ENCODE measurements at regions not wholly inside any gene's neighbourhood (a gene's known extent, or its start where the extent isn't known, plus 50 kb on each side); places are given as distances from the start of the nearest gene placed in this dataset.

DNA sequence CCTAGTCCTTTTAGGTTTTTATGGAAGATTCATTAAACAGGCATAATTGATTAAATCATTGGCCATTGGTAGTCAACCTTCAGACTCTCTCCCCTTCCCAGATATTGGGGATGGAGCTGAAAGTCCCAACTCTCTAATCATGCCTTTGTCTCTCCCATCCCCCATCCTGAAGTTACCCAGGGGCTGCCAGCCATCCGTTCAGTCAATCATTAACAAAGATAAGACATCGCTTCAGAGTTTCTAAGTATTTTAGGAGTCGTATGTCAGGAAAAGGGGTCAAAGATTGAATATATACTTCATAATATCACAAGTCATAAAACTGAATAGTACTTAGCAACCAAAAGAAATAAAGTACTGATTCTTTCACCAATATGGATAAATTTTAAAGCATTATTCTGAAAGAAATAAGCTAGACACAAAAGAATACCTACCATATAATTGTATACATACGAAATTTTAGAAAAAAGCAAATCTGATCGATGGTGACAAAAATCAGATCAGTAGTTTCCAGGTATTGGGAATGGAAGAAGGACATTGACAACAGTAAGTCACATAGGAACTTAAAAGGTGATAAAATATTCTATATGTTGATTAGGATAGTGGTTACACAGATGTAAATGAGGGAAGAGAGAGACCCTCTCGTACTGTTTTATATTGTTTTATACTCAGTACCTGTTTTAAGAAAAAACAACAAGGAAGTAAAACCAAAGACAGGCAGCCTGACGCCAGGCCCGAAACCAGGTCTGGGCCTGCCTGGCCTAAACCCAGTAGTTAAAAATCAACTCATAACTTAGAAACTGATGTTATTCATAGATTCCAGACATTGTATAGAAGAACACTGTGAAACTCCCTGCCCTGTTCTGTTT is 414.4 kb downstream of the DAD1 start:
- TF ChIP-seq, protein P1, sequence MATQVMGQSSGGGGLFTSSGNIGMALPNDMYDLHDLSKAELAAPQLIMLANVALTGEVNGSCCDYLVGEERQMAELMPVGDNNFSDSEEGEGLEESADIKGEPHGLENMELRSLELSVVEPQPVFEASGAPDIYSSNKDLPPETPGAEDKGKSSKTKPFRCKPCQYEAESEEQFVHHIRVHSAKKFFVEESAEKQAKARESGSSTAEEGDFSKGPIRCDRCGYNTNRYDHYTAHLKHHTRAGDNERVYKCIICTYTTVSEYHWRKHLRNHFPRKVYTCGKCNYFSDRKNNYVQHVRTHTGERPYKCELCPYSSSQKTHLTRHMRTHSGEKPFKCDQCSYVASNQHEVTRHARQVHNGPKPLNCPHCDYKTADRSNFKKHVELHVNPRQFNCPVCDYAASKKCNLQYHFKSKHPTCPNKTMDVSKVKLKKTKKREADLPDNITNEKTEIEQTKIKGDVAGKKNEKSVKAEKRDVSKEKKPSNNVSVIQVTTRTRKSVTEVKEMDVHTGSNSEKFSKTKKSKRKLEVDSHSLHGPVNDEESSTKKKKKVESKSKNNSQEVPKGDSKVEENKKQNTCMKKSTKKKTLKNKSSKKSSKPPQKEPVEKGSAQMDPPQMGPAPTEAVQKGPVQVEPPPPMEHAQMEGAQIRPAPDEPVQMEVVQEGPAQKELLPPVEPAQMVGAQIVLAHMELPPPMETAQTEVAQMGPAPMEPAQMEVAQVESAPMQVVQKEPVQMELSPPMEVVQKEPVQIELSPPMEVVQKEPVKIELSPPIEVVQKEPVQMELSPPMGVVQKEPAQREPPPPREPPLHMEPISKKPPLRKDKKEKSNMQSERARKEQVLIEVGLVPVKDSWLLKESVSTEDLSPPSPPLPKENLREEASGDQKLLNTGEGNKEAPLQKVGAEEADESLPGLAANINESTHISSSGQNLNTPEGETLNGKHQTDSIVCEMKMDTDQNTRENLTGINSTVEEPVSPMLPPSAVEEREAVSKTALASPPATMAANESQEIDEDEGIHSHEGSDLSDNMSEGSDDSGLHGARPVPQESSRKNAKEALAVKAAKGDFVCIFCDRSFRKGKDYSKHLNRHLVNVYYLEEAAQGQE (IDR thresholded peaks at IDR 0.05; ENCODE audit: insufficient read depth in 1 of 2, low read depth in 2 of 2, low read length in 2 of 2): no peak
- TF ChIP-seq POLR2AphosphoS5 (IDR thresholded peaks at IDR 0.05; ENCODE audit: low read depth, low read length) (no peak), FOXP2 (optimal IDR thresholded peaks at IDR 0.05; ENCODE audit: borderline replicate concordance, extremely low read depth, extremely low read length, insufficient read depth) (no peak), TAF1 (IDR thresholded peaks at IDR 0.05; ENCODE audit: borderline replicate concordance, insufficient read depth, low read length) (no peak), SIN3A (IDR thresholded peaks at IDR 0.05; ENCODE audit: borderline replicate concordance, insufficient read depth, low read length) (no peak)

DNA sequence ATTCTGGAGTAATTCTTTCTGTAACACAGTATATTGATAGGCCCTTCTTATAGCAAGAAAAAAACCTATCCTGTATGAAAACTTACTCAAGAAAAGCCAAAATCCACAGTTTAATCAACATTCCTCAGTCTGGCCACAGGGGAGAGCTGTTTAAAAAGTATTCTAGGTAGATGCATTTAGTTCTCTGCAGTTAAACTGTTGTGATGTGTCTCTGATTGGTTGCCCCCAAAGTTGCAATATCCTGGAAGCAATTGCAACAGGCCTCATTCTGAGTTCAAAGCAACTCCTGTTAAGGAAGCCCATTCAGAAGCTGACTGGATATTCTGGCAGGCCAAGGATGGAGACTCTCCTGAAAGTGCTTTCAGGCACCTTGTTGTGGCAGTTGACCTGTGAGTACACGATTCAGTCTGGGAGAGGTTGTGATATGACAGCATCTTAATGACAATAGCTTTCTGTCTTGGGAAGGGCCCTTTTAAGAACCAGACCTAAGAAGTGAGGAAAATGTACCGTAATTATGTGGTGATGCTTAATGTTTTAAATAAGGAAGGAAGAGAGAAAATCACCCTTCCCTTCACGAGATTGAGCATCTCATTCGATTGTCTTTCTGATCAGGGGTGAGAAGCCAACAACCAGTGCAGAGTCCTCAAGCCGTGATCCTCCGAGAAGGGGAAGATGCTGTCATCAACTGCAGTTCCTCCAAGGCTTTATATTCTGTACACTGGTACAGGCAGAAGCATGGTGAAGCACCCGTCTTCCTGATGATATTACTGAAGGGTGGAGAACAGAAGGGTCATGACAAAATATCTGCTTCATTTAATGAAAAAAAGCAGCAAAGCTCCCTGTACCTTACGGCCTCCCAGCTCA is 420.7 kb downstream of the DAD1 start:
- TF ChIP-seq TAF1 (IDR thresholded peaks at IDR 0.05; ENCODE audit: borderline replicate concordance, insufficient read depth, low read length): no peak
- TF ChIP-seq FOXP2 (optimal IDR thresholded peaks at IDR 0.05; ENCODE audit: borderline replicate concordance, extremely low read depth, extremely low read length, insufficient read depth): no peak
- TF ChIP-seq, protein P1 (IDR thresholded peaks at IDR 0.05; ENCODE audit: insufficient read depth in 1 of 2, low read depth in 2 of 2, low read length in 2 of 2): no peak
- TF ChIP-seq POLR2AphosphoS5 (IDR thresholded peaks at IDR 0.05; ENCODE audit: low read depth, low read length): no peak

DNA sequence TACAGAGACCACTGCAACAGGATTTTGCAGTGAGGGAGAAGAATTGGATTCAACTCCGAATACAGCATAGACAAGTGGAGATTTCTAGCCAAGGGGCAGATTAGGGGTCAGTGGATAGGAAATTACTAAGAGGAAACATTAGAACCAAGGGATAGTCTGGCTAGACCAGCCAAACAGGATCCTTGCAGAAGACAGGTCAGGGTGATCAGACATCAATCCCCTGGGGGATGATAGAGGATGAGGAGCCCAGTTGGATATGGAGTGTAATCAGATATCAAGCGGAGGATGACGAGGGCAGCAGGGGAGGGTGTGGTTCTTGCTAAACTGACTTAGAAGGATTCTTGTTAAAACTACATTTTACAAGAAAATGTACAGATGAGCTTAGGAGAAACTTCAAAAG is 424.4 kb downstream of the DAD1 start:
- TF ChIP-seq TAF1 (IDR thresholded peaks at IDR 0.05; ENCODE audit: borderline replicate concordance, insufficient read depth, low read length) (no peak), FOXP2 (optimal IDR thresholded peaks at IDR 0.05; ENCODE audit: borderline replicate concordance, extremely low read depth, extremely low read length, insufficient read depth) (no peak), POLR2AphosphoS5 (IDR thresholded peaks at IDR 0.05; ENCODE audit: low read depth, low read length) (no peak), SIN3A (IDR thresholded peaks at IDR 0.05; ENCODE audit: borderline replicate concordance, insufficient read depth, low read length) (no peak)
- TF ChIP-seq, protein P1 (IDR thresholded peaks at IDR 0.05; ENCODE audit: insufficient read depth in 1 of 2, low read depth in 2 of 2, low read length in 2 of 2): no peak

DNA sequence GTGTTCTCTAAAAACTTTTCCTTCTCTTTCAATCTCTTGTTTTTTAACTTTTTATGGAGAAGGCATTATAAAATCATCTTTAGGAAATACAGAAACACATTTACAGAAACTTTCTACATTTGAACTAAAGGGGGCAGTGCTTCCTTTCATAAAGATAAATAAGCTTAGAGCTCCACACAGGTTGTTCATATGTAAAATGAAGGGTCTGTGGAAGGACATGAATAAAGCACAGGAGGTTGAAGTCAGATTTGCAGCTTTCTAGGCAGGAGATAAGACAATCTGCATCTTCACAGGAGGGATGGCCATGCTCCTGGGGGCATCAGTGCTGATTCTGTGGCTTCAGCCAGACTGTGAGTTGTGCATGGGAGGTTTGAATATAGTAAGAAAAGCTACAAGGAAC is 426.0 kb downstream of the DAD1 start:
- TF ChIP-seq SIN3A (IDR thresholded peaks at IDR 0.05; ENCODE audit: borderline replicate concordance, insufficient read depth, low read length): no peak
- TF ChIP-seq, protein P1 (IDR thresholded peaks at IDR 0.05; ENCODE audit: insufficient read depth in 1 of 2, low read depth in 2 of 2, low read length in 2 of 2): no peak
- TF ChIP-seq POLR2AphosphoS5 (IDR thresholded peaks at IDR 0.05; ENCODE audit: low read depth, low read length): no peak
- no peak for TF ChIP-seq TAF1 (IDR thresholded peaks at IDR 0.05; ENCODE audit: borderline replicate concordance, insufficient read depth, low read length)
- TF ChIP-seq FOXP2 (optimal IDR thresholded peaks at IDR 0.05; ENCODE audit: borderline replicate concordance, extremely low read depth, extremely low read length, insufficient read depth): no peak

All from PFSK-1 (cell line).